GM23248 (cell line): ENCODE measurements at regions not wholly inside any gene's neighbourhood (a gene's known extent, or its start where the extent isn't known, plus 50 kb on each side); places are given as distances from the start of the nearest gene placed in this dataset.
A peak's percentile ranks its signal among the peaks of the same experiment; 100 is the strongest.

Source experiments
- DNase-seq: peaks from one replicate; pipeline ENCODE4 v3.0.0-alpha.2; 2015
- H2AFZ ChIP-seq: fragments of 200-600 bp; sonication (generic); 2 replicates; pipeline ENCODE4 v1.6.1; 2016; ENCODE audit warnings: antibody characterized with exemption
- H3F3A ChIP-seq: fragments of 200-600 bp; sonication (generic); 2 replicates; pipeline ENCODE4 v1.6.1; 2016; ENCODE audit warnings: mild to moderate bottlenecking, antibody characterized with exemption, mixed run types; ENCODE audit not compliant: insufficient read depth
- H3K27ac ChIP-seq: fragments of 200-600 bp; sonication (generic); 2 replicates; pipeline ENCODE4 v1.5.1; 2016; ENCODE audit warnings: mild to moderate bottlenecking
- H3K27me3 ChIP-seq: fragments of 200-600 bp; sonication (generic); replicated peaks from 2 replicates; pipeline ENCODE4 v1.6.1; 2016; ENCODE audit warnings: mild to moderate bottlenecking; ENCODE audit not compliant: insufficient read depth
- H3K36me3 ChIP-seq: fragments of 200-600 bp; sonication (generic); 2 replicates; pipeline ENCODE4 v1.6.1; 2016; ENCODE audit warnings: low read depth, mild to moderate bottlenecking
- H3K4me1 ChIP-seq: fragments of 200-600 bp; sonication (generic); 2 replicates; pipeline ENCODE4 v1.6.1; 2016; ENCODE audit warnings: mild to moderate bottlenecking; ENCODE audit not compliant: insufficient read depth
- H3K4me2 ChIP-seq: fragments of 200-600 bp; sonication (generic); one replicate; pipeline ENCODE4 v1.6.1; 2016; ENCODE audit warnings: mild to moderate bottlenecking; ENCODE audit not compliant: unreplicated experiment
- H3K4me3 ChIP-seq: fragments of 200-600 bp; sonication (generic); 2 replicates; pipeline ENCODE4 v1.5.1; 2016; ENCODE audit warnings: mild to moderate bottlenecking
- H3K79me2 ChIP-seq: fragments of 200-600 bp; sonication (generic); 2 replicates; pipeline ENCODE4 v1.6.1; 2016; ENCODE audit warnings: mild to moderate bottlenecking; ENCODE audit not compliant: insufficient read depth
- H3K9ac ChIP-seq: fragments of 200-600 bp; sonication (generic); 2 replicates; pipeline ENCODE4 v1.6.1; 2016; ENCODE audit warnings: mild to moderate bottlenecking
- H3K9me2 ChIP-seq: fragments of 200-600 bp; sonication (generic); 2 replicates; pipeline ENCODE4 v1.6.1; 2016; ENCODE audit warnings: mixed run types, mild to moderate bottlenecking, moderate library complexity; ENCODE audit not compliant: insufficient read depth
- H3K9me3 ChIP-seq: fragments of 200-600 bp; sonication (generic); one replicate; pipeline ENCODE4 v1.6.1; 2017; ENCODE audit warnings: low read depth
- H4K20me1 ChIP-seq: fragments of 200-600 bp; sonication (generic); 2 replicates; pipeline ENCODE4 v1.6.0; 2016; ENCODE audit not compliant: insufficient read depth
- EZH2 ChIP-seq: fragments of 200-600 bp; sonication (generic); IDR thresholded peaks from 2 replicates; pipeline ENCODE4 v1.6.1; 2018; ENCODE audit warnings: antibody characterized with exemption, mild to moderate bottlenecking; ENCODE audit not compliant: insufficient read depth, poor library complexity, severe bottlenecking
- EZH2phosphoT487 ChIP-seq: fragments of 200-600 bp; sonication (generic); IDR thresholded peaks from 2 replicates; pipeline ENCODE4 v1.6.1; 2018; ENCODE audit warnings: antibody characterized with exemption, moderate library complexity, mild to moderate bottlenecking, low read depth; ENCODE audit not compliant: insufficient read depth
- WGBS, 2 experiments: methylation state at CpG; one replicate each; pipeline ENCODE4 v1.1.6; 2015 to 2017; ENCODE audit warnings: low lambda C conversion rate in 2 of 2, low coverage in 1 of 2; ENCODE audit errors: missing lambda C conversion rate in 2 of 2; 5-methylcytosine and 5-hydroxymethylcytosine counted together
- in situ Hi-C: fragments of 300-500 bp; cut with MboI; formaldehyde crosslinking; loops from 2 replicates; pipeline ENCODE4 v1.15.0; 2020

- Histone ChIP-seq H4K20me1 (no peaks in the 10 kb centered on the region), H3K4me2 (no peak overlapping the region), H3K36me3 (no peaks in the 10 kb centered on the region), H3K27ac (no peak overlapping the region), H3K27me3 (no peaks in the 10 kb centered on the region), H3K4me3 (no peak overlapping the region), H3K79me2 (no peaks in the 10 kb centered on the region), H3K9me3 (no peaks in the 10 kb centered on the region), H3K4me1 (no peaks in the 10 kb centered on the region), H3K9ac (no peak overlapping the region), H2AFZ (peak overlapping the region; percentile 26; the same call in 1 of the 2 replicates), H3K9me2 (no peaks in the 10 kb centered on the region), H3F3A (no peaks in the 10 kb centered on the region)
- TF ChIP-seq EZH2 (no peak), EZH2phosphoT487 (no peak)
- DNase-seq, result peak; percentile 80
- WGBS, 2 experiments, result 15% methylated on average over 6 of the region's 6 CpGs
- in situ Hi-C loops, result no loop called here
Observed at GRCh38 chr16:66315210-66315825, 51.2 kb upstream of the CDH5 start.

- Histone ChIP-seq H4K20me1 (no peaks in the 10 kb centered on the region), H3K9me2 (no peaks in the 10 kb centered on the region), H2AFZ (no peak overlapping the region), H3K27ac (no peak overlapping the region), H3K36me3 (no peaks in the 10 kb centered on the region), H3K4me3 (no peak overlapping the region), H3F3A (no peaks in the 10 kb centered on the region), H3K9ac (no peak overlapping the region), H3K4me2 (no peak overlapping the region), H3K9me3 (no peaks in the 10 kb centered on the region), H3K27me3 (peaks cover 23% of the 10 kb centered on the region), H3K4me1 (no peaks in the 10 kb centered on the region), H3K79me2 (no peaks in the 10 kb centered on the region)
- DNase-seq, result no peak
- TF ChIP-seq EZH2phosphoT487 (no peak), EZH2 (no peak)
- in situ Hi-C loops, result no loop called here
Observed at GRCh38 chr16:66311306-66311705, 55.2 kb upstream of the CDH5 start.

GRCh38 chr16:66309215-66309807 is 57.2 kb upstream of the CDH5 start:
- no peaks in the 10 kb centered on the region for H3K79me2 ChIP-seq
- H2AFZ ChIP-seq, result no peak overlapping the region
- H3K4me2 ChIP-seq, result no peak overlapping the region
- no peaks in the 10 kb centered on the region for H3K36me3 ChIP-seq
- in situ Hi-C loops, result no loop called here
- no peak for DNase-seq
- H3F3A ChIP-seq, result no peaks in the 10 kb centered on the region
- H3K9ac ChIP-seq, result no peak overlapping the region
- no peaks in the 10 kb centered on the region for H3K4me1 ChIP-seq
- H3K4me3 ChIP-seq, result no peak overlapping the region
- no peak overlapping the region for H3K27ac ChIP-seq
- H4K20me1 ChIP-seq, result no peaks in the 10 kb centered on the region
- H3K27me3 ChIP-seq, result peaks cover 37% of the 10 kb centered on the region
- H3K9me3 ChIP-seq, result no peaks in the 10 kb centered on the region
- TF ChIP-seq EZH2phosphoT487, result no peak
- TF ChIP-seq EZH2, result no peak
- no peaks in the 10 kb centered on the region for H3K9me2 ChIP-seq
- 77 to 78% methylated on average over 15 of the region's 15 CpGs for WGBS, 2 experiments

GRCh38 chr16:66308096-66308495 is 58.4 kb upstream of the CDH5 start:
- Histone ChIP-seq H3K9me3 (no peaks in the 10 kb centered on the region), H3K4me1 (no peaks in the 10 kb centered on the region), H3K27me3 (peaks cover 48% of the 10 kb centered on the region), H3K79me2 (no peaks in the 10 kb centered on the region), H3F3A (no peaks in the 10 kb centered on the region), H2AFZ (no peak overlapping the region), H3K9me2 (no peaks in the 10 kb centered on the region), H3K4me2 (no peak overlapping the region), H3K4me3 (no peak overlapping the region), H3K36me3 (no peaks in the 10 kb centered on the region), H4K20me1 (no peaks in the 10 kb centered on the region), H3K27ac (no peak overlapping the region), H3K9ac (no peak overlapping the region)
- no peak for DNase-seq
- in situ Hi-C loops, result no loop called here
- 75 to 83% methylated on average over 5 of the region's 5 CpGs for WGBS, 2 experiments
- TF ChIP-seq EZH2 (no peak), EZH2phosphoT487 (no peak)
